ENCODE measurements at regions not wholly inside any gene's neighbourhood (a gene's known extent, or its start where the extent isn't known, plus 50 kb on each side); places are given as distances from the start of the nearest gene placed in this dataset.
A peak's percentile ranks its signal among the peaks of the same experiment; 100 is the strongest.
"Not testable (repeated sequence)": the region's sequence is repeated elsewhere in the genome, so short reads cannot be mapped to it uniquely, and the experiment has no call there.

GRCh38 chr2:16073921-16074425 lies 133.6 kb downstream of the MYCN start:
- DNase-seq: no peak

DNA sequence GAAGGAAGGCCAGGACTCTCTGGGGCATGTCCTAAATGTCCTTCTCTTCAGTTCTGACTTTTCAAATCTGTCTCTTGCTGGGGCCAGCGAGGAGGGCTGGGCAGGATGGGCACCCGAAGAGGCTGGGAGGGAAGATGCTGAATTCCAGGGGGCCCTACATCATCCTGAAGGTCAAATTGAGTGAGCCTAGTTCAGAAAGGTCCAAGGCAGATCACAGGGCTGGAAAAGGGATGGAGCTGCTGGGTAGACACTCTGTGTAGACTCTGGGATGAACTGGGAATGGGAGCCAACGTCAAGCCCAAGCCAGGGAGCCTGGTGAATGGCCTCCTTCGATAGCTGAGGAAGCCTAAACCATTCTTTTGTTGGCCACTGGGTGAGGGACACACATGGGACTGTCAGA lies 133.1 kb downstream of the MYCN start:
- no peak for DNase-seq

- no peak for DNase-seq
These were observed 132.4 kb downstream of the MYCN start for GRCh38 chr2:16072638-16073290.

DNA sequence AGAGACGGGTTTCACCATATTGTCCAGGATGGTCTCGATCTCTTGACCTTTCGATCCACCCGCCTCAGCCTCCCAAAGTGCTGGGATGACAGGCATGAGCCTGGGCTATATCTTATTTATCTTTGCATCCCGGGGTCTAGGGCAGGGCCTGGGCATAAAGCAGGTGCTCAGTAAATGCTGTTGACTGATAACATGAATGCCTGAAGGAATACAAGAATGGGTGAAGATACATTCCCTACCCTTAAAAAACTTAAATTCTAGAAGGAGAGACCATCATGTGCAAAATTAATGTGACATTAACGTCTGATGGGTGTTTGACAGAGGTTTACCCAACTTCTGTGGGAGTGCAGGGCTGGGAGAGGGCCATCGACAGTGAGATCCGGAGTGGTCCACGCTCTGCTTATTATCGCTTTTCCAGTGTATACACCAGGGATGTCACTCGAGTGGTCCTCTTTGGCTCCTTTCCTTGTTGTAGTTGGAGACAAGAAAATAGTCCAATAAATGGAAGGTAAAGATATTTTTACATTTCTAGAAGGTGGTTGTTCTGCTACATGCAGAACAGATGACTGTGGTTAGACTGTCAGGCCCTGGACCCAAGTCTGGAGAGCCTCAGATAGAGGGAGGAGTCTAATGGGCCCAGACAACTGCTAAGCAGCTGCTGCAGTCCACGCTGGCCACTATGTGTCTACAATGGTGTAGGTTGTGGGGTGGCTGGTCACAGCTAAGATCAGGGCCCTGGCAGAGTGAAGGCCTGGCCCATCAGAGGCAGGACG lies 131.7 kb downstream of the MYCN start:
- DNase-seq: no peak

DNA sequence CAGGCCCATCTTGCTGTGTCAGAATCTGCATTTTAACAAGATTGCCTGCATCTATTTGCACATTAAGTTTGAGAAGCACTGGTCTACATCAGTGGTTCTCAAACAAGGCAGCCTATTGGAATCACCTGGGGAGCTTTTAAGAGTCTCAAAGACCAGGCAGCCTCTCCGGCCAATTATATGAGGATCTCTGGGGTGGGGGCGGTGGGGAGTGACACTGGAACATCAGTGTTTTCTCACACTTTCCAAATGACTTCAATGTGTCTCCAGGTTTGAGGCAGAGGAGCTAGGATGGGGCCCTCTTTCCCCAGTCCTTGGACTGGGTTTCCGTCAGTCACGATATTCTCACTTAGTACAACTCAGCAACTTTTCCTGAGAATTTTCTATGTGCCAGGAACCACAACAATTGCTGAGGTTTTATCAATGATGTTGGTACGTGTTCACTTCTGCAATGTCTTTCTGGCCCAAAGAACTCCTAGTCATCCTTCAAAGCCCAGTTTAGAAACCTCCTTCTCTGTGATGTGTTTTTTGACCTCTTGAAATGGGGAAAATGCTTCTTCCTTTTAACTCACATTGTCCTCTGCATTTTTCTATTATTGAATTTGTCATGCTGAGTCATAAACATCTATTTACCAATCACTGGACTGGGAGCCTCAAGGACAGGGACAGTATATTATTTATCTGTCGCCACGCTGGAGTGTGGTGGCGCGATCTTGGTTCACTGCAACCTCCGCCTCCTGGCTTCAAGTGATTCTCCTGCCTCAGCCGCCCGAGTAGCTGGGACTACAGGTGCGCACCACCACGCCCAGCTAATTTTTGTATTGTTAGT lies 130.9 kb downstream of the MYCN start:
- DNase-seq: no peak

- peak in 4 of 56 donors; percentile 48 to 75 (median 58) for DNase-seq
These were observed 130.3 kb downstream of the MYCN start for GRCh38 chr2:16070648-16070971.

DNA sequence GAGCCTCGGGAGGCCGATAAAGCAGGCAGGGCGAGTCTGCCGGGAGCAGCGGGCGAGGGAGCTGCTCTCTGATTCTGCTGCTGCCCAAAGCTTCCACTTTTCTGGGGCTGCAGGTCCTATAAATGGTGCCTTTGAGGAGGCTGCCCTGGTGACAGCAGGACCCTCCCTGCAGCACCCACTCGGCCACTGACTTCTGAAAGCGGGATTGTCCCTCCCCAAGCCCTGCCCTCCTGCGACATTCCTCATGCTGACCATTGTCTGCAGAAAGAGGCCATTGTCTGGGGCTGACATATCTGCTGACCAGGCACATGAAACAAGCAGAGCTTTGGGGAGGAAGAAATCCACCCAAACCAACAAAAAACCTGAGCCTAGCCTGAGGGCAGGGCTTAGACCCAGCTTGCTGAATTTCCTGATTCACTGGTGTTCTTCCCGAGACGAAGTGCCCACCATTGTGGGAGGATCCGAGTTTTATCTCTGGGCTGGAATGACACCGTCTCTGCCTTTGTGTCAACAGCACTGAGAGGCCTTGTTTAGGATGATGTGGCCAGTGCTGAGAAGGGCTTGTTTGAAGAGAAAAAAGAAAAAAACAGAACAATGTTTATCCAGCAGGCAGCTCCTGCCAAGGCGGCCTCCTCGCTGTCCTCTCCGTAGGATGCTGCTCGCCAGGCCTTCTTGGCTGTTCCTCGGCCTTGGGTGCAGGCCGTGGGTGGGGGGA lies 129.7 kb downstream of the MYCN start:
- peak; percentile 23 to 95 (median 80) for DNase-seq

DNA sequence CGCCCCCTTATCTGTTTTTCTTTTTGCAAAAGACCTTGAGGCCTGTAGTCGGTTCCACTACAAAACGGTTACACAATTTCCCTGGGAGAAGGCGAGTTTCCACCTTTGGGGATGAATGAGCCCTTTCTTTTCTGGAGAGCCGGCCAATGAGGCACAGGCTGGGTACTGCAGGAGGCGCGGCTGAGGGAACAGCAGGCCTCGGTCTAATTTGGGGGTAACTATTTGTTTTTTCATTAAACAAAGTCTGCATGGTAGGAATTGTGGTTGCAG lies 129.2 kb downstream of the MYCN start:
- DNase-seq: peak in 20 of 56 donors; percentile 46 to 83 (median 64)

- no peak for DNase-seq
These were observed 128.2 kb downstream of the MYCN start for GRCh38 chr2:16068552-16068940.

DNA sequence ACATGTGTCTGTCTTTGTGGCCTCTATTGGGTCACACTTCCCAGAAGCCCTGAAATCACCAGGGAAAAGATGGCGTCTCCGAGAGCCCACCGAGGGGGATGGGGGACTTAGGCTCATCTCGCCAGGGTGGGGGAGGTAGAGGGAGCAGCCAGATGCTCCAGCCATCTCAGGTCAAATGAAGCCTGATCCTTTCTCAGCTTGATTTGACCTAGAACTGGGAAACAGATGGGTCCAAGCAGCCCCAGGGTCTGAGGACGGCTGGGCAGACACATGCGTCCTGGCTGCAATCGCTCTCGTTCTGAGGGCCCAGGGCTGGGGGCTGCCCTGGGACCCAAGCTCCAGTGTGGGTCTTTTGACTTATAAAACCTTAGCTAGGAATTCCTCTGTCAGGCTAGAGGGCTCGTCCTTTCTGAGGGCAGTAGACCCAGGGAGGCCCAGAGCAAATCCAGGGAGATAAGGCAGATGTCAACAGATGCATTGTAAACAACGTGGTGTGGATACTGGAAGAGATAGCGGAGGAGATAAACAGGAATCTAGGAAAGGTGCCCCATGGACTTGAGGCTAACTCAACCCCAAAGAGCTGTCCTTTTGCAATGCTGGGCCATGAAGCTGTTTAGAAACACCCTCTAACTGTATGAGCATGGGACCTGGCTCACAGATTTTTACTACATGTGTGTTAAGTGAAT lies 127.7 kb downstream of the MYCN start:
- no peak for DNase-seq

- DNase-seq: no peak
These were observed 127.1 kb downstream of the MYCN start for GRCh38 chr2:16067444-16067843.

GRCh38 chr2:16067037-16067406 lies 126.7 kb downstream of the MYCN start:
- no peak for DNase-seq

- DNase-seq: no peak
These were observed 126.1 kb downstream of the MYCN start for GRCh38 chr2:16066261-16067036.

DNA sequence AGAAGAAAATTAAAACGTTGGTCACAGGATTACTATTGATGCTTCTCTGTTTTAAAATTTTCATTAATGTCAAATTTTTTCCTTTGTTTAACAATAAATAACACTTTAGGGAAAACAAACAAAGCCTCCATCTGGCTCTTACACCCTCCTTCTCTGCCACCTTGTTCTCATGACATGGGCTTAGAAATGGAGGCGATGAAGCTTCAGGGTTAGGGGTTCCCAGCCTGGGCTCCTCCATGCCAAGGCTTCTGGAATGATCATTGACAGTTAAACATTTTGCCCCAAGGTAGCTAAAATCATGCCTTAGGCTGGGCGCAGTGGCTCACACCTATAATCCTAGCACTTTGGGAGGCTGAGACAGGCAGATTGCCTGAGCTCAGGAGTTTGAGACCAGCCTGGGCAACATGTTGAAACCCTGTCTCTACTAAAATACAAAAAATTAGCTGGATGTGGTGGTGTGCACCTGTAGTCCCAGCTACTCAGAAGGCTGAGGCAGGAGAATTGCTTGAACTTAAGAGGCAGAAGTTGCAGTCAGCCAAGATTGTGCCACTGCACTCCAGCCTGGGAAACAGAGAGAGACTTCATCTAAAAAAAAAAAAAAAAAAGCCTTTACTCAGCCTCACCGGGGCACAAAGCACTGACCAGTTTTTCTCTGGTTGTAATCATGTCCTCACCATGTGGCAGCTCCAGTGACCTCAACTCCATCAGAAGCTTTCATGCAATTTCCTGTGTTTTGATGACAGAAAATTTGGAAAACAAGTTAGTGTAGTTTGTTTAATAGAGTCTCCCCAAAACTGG lies 125.1 kb downstream of the MYCN start:
- not testable (repeated sequence) for DNase-seq

DNA sequence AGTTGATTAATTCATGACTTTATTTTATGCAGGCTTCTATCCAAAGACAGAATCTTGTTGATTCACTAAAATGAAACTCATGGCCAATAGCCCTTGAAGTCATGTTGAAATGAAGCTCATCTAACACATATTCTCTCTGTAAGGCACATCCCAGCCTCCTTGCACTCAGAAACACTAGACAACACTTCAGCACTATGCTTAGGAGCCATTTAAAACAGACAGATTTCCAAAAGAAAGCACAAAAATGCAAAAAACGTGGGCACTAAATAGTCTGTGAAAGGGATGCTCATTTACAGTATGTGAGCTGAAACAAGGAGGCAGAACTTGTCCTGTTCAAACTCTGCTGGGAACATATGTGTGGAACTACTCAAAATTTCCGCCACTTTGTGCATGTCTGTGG lies 124.4 kb downstream of the MYCN start:
- no peak for DNase-seq

GRCh38 chr2:16063955-16064633 lies 123.7 kb downstream of the MYCN start:
- DNase-seq: no peak

DNA sequence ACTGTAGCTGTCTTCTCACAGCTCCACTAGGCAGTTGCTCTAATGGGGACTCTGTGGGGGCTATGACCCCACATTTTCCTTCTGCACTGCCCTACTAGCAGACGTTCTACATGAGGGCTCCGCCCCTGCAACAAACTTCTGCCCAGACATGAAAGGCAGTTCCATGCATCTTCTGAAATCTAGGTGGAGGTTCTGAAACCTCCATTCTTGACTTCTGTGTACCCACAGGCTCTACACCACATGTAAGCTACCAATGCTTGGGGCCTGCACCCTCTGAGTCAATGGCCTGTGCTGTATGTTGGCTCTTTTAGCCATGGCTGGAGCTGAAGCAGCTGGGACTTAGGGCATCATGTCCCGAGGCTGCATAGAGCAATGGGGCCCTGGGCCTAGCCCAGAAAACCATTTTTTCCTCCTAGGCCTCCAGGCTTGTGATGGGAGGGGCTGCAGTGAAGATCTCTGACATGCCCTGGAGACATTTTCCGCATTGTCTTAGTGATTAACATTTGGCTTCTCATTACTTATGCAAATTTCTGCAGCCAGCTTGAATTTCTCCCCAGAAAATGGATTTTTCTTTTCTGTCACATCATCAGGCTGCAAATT lies 123.0 kb downstream of the MYCN start:
- DNase-seq: no peak

DNA sequence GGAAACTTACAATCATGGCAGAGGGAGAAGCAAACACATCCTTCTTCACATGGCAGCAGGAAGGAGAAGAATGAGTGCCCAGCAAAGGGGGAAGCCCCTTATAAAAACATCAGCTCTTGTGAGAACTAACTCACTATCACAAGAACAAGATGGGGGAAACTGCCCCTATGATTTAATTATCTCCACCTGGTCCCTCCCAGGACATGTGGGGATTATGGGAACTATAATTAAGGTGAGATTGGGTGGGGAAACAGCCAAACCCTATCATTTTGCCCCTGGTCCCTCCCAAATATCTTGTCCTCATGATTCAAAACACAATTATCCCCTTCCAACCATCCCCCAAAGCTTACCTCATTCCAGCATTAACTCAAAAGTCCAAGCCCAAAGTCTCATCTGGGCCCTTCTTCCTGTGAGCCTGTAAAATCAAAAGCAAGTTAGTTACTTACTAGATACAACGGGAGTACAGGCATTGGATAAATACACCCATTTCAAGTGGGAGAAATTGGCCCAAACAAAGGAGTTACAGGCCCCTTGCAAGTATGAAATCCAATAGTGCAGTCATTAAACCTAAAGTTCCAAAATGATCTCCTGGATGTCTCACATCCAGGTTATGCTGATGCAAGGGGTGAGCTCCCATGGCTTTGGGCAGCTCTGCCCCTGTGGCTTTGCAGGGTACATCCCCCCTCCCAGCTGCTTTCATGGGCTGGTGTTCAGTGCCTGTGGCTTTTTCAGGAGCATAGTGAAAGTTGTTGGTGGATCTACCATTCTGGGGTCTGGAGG lies 122.3 kb downstream of the MYCN start:
- DNase-seq: no peak

Data from amygdala (tissue), 56 donors.